ENCODE measurements at regions not wholly inside any gene's neighbourhood (a gene's known extent, or its start where the extent isn't known, plus 50 kb on each side); places are given as distances from the start of the nearest gene placed in this dataset.

- no peak for TF ChIP-seq EP300 (IDR thresholded peaks at IDR 0.05)
- TF ChIP-seq, protein P1, sequence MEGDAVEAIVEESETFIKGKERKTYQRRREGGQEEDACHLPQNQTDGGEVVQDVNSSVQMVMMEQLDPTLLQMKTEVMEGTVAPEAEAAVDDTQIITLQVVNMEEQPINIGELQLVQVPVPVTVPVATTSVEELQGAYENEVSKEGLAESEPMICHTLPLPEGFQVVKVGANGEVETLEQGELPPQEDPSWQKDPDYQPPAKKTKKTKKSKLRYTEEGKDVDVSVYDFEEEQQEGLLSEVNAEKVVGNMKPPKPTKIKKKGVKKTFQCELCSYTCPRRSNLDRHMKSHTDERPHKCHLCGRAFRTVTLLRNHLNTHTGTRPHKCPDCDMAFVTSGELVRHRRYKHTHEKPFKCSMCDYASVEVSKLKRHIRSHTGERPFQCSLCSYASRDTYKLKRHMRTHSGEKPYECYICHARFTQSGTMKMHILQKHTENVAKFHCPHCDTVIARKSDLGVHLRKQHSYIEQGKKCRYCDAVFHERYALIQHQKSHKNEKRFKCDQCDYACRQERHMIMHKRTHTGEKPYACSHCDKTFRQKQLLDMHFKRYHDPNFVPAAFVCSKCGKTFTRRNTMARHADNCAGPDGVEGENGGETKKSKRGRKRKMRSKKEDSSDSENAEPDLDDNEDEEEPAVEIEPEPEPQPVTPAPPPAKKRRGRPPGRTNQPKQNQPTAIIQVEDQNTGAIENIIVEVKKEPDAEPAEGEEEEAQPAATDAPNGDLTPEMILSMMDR (IDR thresholded peaks at IDR 0.05) = no peak
- no peak for TF ChIP-seq POLR2AphosphoS5 (IDR thresholded peaks at IDR 0.05)
These were observed 107.1 kb downstream of the IDS start for GRCh38 chrX:149398027-149398426.
